Keratinocyte (primary cell): ENCODE measurements at regions not wholly inside any gene's neighbourhood (a gene's known extent, or its start where the extent isn't known, plus 50 kb on each side); places are given as distances from the start of the nearest gene placed in this dataset.

Source experiments
- DNase-seq: peaks from one replicate; pipeline ENCODE4 v3.0.0-alpha.2; 2011; ENCODE audit warnings: low read depth, missing footprints, low spot score
- FAIRE-seq: peaks from 2 replicates; lab custom pipeline; 2011; peaks lifted over from hg19 to GRCh38; lab: Jason Lieb, UNC
- H2AFZ ChIP-seq: 2 replicates; pipeline ENCODE4 v1.6.0; 2012; ENCODE audit warnings: low read length, control low read depth, inconsistent platforms; ENCODE audit not compliant: control insufficient read depth
- H3K27ac ChIP-seq: 2 replicates; pipeline ENCODE4 v1.5.1; 2011; ENCODE audit warnings: low read length; ENCODE audit not compliant: control insufficient read depth, insufficient read depth
- H3K27me3 ChIP-seq: 3 replicates; pipeline ENCODE4 v1.6.0; 2011; ENCODE audit warnings: low read length; ENCODE audit not compliant: control insufficient read depth, insufficient read depth; ENCODE audit errors: extremely low read depth
- H3K36me3 ChIP-seq, 2 experiments: 2 replicates in 1 of 2; 3 replicates in 1 of 2; pipeline ENCODE4 v1.5.1; 2011; ENCODE audit warnings: low read length in 2 of 2, mild to moderate bottlenecking in 1 of 2; ENCODE audit not compliant: control insufficient read depth in 2 of 2, insufficient read depth in 2 of 2; ENCODE audit errors: extremely low read depth in 1 of 2
- H3K4me1 ChIP-seq: 3 replicates; pipeline ENCODE4 v1.5.1; 2011; ENCODE audit warnings: low read length; ENCODE audit not compliant: control insufficient read depth, insufficient read depth; ENCODE audit errors: extremely low read depth
- H3K4me2 ChIP-seq: 3 replicates; pipeline ENCODE4 v1.6.0; 2011; ENCODE audit warnings: low read depth, low read length; ENCODE audit not compliant: control insufficient read depth, insufficient read depth; ENCODE audit errors: extremely low read depth
- H3K4me3 ChIP-seq, 3 experiments: fragments of 200-600 bp in 1 of 3; sonication (generic) in 1 of 3; 2 replicates in 2 of 3; 3 replicates in 1 of 3; pipeline ENCODE4 v1.5.1; 2011 to 2016; ENCODE audit warnings: low read length in 3 of 3, mild to moderate bottlenecking in 3 of 3, control low read depth in 2 of 3, inconsistent platforms in 1 of 3, low read depth in 1 of 3, mixed read lengths in 1 of 3, mixed run types in 1 of 3, moderate library complexity in 1 of 3; ENCODE audit not compliant: control insufficient read depth in 2 of 3, insufficient read depth in 2 of 3; ENCODE audit errors: extremely low read depth in 1 of 3
- H3K79me2 ChIP-seq: 2 replicates; pipeline ENCODE4 v1.6.0; 2012; ENCODE audit warnings: low read length; ENCODE audit not compliant: control insufficient read depth, insufficient read depth
- H3K9ac ChIP-seq: 3 replicates; pipeline ENCODE4 v1.6.0; 2011; ENCODE audit warnings: low read length; ENCODE audit not compliant: control insufficient read depth, insufficient read depth; ENCODE audit errors: extremely low read depth
- H3K9me1 ChIP-seq: 3 replicates; pipeline ENCODE4 v1.6.0; 2011; ENCODE audit warnings: low read length; ENCODE audit not compliant: control insufficient read depth, insufficient read depth; ENCODE audit errors: extremely low read depth
- H3K9me3 ChIP-seq: 2 replicates; pipeline ENCODE4 v1.5.1; 2012; ENCODE audit warnings: low read depth, low read length; ENCODE audit not compliant: control insufficient read depth
- H4K20me1 ChIP-seq: 3 replicates; pipeline ENCODE4 v1.6.0; 2011; ENCODE audit warnings: low read length; ENCODE audit not compliant: control insufficient read depth, insufficient read depth; ENCODE audit errors: extremely low read depth
- CTCF ChIP-seq, 3 experiments: IDR thresholded peaks in 1 of 3; conservative IDR thresholded peaks in 1 of 3; optimal IDR thresholded peaks in 1 of 3; 2 replicates in 2 of 3; 3 replicates in 1 of 3; pipeline versions ENCODE3 to v1.5.1; 2011; ENCODE audit warnings: low read length in 3 of 3, mild to moderate bottlenecking in 3 of 3, moderate library complexity in 2 of 3, control low read depth in 1 of 3, inconsistent platforms in 1 of 3; ENCODE audit not compliant: insufficient read depth in 2 of 3; ENCODE audit errors: extremely low read depth in 1 of 3
- EZH2 ChIP-seq: IDR thresholded peaks from one replicate; pipeline ENCODE4 v1.6.1; 2012; ENCODE audit warnings: inconsistent platforms, mild to moderate bottlenecking, low read length, moderate library complexity
- dilution Hi-C: fragments of 300-500 bp; cut with MboI; formaldehyde crosslinking; loops from one replicate; pipeline ENCODE4 v1.7.0; 2020; ENCODE audit warnings: low sequenced_read_pairs; ENCODE audit not compliant: extremely low pct_ligation_motif_present

GRCh38 chr10:84783909-84784308 lies 455.5 kb downstream of the CCSER2 start:
- Histone ChIP-seq H3K9ac (no peak overlapping the region), H3K4me1 (no peaks in the 10 kb centered on the region), H3K79me2 (no peaks in the 10 kb centered on the region), H4K20me1 (no peaks in the 10 kb centered on the region), H3K27me3 (no peaks in the 10 kb centered on the region), H3K36me3 (no peaks in the 10 kb centered on the region), H3K27ac (no peak overlapping the region), H3K9me1 (no peaks in the 10 kb centered on the region), H3K4me3 (no peak overlapping the region), H3K4me2 (no peak overlapping the region), H3K9me3 (no peaks in the 10 kb centered on the region), H2AFZ (no peak overlapping the region)
- dilution Hi-C loops, result no loop called here
- FAIRE-seq (no peak), DNase-seq (no peak)
- TF ChIP-seq CTCF (optimal IDR thresholded peaks at IDR 0.05 in 1 of 3, IDR thresholded peaks at IDR 0.05 in 1 of 3, conservative IDR thresholded peaks at IDR 0.05 in 1 of 3; ENCODE audit: extremely low read depth in 1 of 3, insufficient read depth in 2 of 3, low read length in 3 of 3), result no peak
- no peak for TF ChIP-seq EZH2

- no peaks in the 10 kb centered on the region for H3K36me3 ChIP-seq
- dilution Hi-C loops, result no loop called here
- no peaks in the 10 kb centered on the region for H3K27me3 ChIP-seq
- DNase-seq, result no peak
- H3K9ac ChIP-seq, result no peak overlapping the region
- H3K4me2 ChIP-seq, result no peak overlapping the region
- H3K4me3 ChIP-seq, result no peak overlapping the region
- H3K4me1 ChIP-seq, result no peaks in the 10 kb centered on the region
- no peaks in the 10 kb centered on the region for H3K79me2 ChIP-seq
- H2AFZ ChIP-seq, result no peak overlapping the region
- H3K9me3 ChIP-seq, result no peaks in the 10 kb centered on the region
- no peak overlapping the region for H3K27ac ChIP-seq
- no peaks in the 10 kb centered on the region for H3K9me1 ChIP-seq
- no peak for TF ChIP-seq EZH2
- TF ChIP-seq CTCF (optimal IDR thresholded peaks at IDR 0.05 in 1 of 3, IDR thresholded peaks at IDR 0.05 in 1 of 3, conservative IDR thresholded peaks at IDR 0.05 in 1 of 3; ENCODE audit: extremely low read depth in 1 of 3, insufficient read depth in 2 of 3, low read length in 3 of 3), result no peak
- no peak for FAIRE-seq
- H4K20me1 ChIP-seq, result no peaks in the 10 kb centered on the region
Observed at GRCh38 chr10:84784749-84785148, 456.4 kb downstream of the CCSER2 start.
